ENCODE measurements at regions not wholly inside any gene's neighbourhood (a gene's known extent, or its start where the extent isn't known, plus 50 kb on each side); places are given as distances from the start of the nearest gene placed in this dataset.

DNA sequence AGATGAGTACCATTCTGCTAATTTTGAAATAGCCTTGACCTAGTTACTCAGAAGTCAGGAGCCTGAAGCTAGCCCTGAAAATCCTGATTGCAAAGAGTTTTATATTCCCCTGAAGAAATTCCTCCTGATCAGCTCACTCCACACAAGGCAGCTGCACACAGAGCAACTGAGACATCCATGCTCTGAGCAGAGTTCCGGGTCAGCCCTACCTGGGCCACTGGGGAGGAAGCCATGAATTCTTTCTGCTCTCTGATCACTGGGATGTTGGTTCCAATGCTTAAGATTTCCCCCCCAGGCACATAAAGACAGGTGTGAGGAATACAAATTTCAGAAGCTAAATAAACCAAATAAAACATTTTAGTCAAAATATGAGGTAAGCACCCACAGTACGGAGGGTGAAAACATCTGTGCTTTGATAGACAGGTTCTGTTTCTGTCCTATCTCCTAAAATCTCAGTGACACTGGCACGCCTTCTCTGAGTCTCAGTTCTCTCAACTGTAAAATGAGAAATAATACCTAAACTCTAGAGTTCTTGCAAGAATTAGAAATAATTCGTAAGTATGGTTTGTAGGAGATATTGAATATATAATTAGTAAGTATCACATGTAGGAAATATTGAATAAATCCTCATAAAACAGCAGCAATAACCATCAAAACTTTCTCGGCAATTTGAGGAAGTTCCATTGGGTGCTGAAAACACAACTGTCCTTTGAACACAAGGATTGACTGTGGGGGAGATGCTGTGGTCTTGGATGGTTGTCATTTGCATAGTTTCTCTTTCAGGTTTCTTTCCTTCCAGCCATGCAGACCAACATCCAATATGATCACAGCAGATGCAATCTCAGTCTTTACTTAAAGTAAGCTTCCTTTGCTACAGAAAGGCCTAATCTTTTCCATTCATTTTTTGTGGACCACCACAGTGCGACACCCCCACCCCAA lies 133.0 kb upstream of the TNS3 start:
- Histone ChIP-seq H3K4me1 (ENCODE audit: insufficient read depth, low read length) (peaks cover 41% of the 10 kb centered on the region), H3K4me3 (replicated peaks in 1 of 3; ENCODE audit: insufficient read depth in 1 of 3, low read depth in 2 of 3, low read length in 3 of 3) (0 out of 6 replicates have a peak overlapping the region, but pooled peaks of 1 of the 3 experiments have one; percentile 13), H3K9me3 (ENCODE audit: low read length) (no peaks in the 10 kb centered on the region), H3K36me3 (replicated peaks in 1 of 2; ENCODE audit: control insufficient read depth in 1 of 2, insufficient read depth in 2 of 2, low read length in 2 of 2) (no peaks in the 10 kb centered on the region), H3K27ac (ENCODE audit: extremely low read length, insufficient read depth, low read length) (peak overlapping the region; percentile 77), H2AFZ (ENCODE audit: low read length) (no peak overlapping the region), H3K9ac (ENCODE audit: insufficient read depth, low read depth, low read length) (no peak overlapping the region), H3K4me2 (ENCODE audit: low read depth, low read length) (peak overlapping the region; percentile 61), H4K20me1 (ENCODE audit: insufficient read depth, low read length) (no peaks in the 10 kb centered on the region), H3K27me3 (ENCODE audit: control insufficient read depth in 1 of 2, insufficient read depth in 2 of 2, low read length in 2 of 2) (no peaks in the 10 kb centered on the region), H3K79me2 (ENCODE audit: insufficient read depth, low read length) (no peaks in the 10 kb centered on the region)
- CTCF ChIA-PET (ENCODE audit: low intra/inter-chr PET ratio, low total read pairs) = no interaction called here
- peak; percentile 25; the same call in 2 of the 3 replicates for ATAC-seq
- no TSS peak for BruUV-seq (replicated peaks)
- POLR2A ChIA-PET = interaction anchor here (0.6 to 1.6 kb wide), 3 partner anchors 19 to 48 kb away, joined by 3 to 8 read pairs (median 7); no protein-coding TSS in a partner anchor
- intact Hi-C loops (cut with micrococcal nuclease; ENCODE audit: unreplicated experiment) = no loop called here
- WGBS (ENCODE audit: low lambda C conversion rate) = 78% methylated on average over 6 of the region's 6 CpGs
- in situ Hi-C loops (cut with HindIII; ENCODE audit: extremely low pct_ligation_motif_present, low pct_unique_long_range_greater_than_20kb) = no loop called here
- peak; percentile 0; the same call in 1 of the 2 replicates for TF ChIP-seq ZNF501 (CRISPR knock-in tag; IDR thresholded peaks at IDR 0.05)
- TF ChIP-seq THYN1 (CRISPR knock-in tag; IDR thresholded peaks at IDR 0.05; ENCODE audit: borderline replicate concordance, low read depth) = no peak
- 0 out of 2 replicates have a peak, but pooled peaks have one; percentile 3 for TF ChIP-seq HDAC1 (CRISPR knock-in tag; IDR thresholded peaks at IDR 0.05)
- no peak for DNase-seq (ENCODE audit: low spot score)
- FAIRE-seq = no peak

GRCh38 chr7:47713595-47713994 lies 131.7 kb upstream of the TNS3 start:
- Histone ChIP-seq H3K9me3 (ENCODE audit: low read length) (no peaks in the 10 kb centered on the region), H3K27ac (ENCODE audit: extremely low read length, insufficient read depth, low read length) (no peak overlapping the region), H3K9ac (ENCODE audit: insufficient read depth, low read depth, low read length) (no peak overlapping the region), H4K20me1 (ENCODE audit: insufficient read depth, low read length) (no peaks in the 10 kb centered on the region), H3K36me3 (replicated peaks in 1 of 2; ENCODE audit: control insufficient read depth in 1 of 2, insufficient read depth in 2 of 2, low read length in 2 of 2) (no peaks in the 10 kb centered on the region), H3K4me1 (ENCODE audit: insufficient read depth, low read length) (peaks cover 31% of the 10 kb centered on the region), H3K4me2 (ENCODE audit: low read depth, low read length) (no peak overlapping the region), H3K4me3 (replicated peaks in 1 of 3; ENCODE audit: insufficient read depth in 1 of 3, low read depth in 2 of 3, low read length in 3 of 3) (no peak overlapping the region), H3K79me2 (ENCODE audit: insufficient read depth, low read length) (no peaks in the 10 kb centered on the region), H3K27me3 (ENCODE audit: control insufficient read depth in 1 of 2, insufficient read depth in 2 of 2, low read length in 2 of 2) (no peaks in the 10 kb centered on the region), H2AFZ (ENCODE audit: low read length) (peak overlapping the region; percentile 19)
- intact Hi-C loops (cut with micrococcal nuclease; ENCODE audit: unreplicated experiment) = no loop called here
- no peak for ATAC-seq
- TF ChIP-seq SMAD9 (CRISPR knock-in tag; IDR thresholded peaks at IDR 0.05) (no peak), ZBTB40 (IDR thresholded peaks at IDR 0.05) (no peak), ZBTB40 (CRISPR knock-in tag; IDR thresholded peaks at IDR 0.05) (peak; percentile 93)
- TF ChIP-seq, protein P1, sequence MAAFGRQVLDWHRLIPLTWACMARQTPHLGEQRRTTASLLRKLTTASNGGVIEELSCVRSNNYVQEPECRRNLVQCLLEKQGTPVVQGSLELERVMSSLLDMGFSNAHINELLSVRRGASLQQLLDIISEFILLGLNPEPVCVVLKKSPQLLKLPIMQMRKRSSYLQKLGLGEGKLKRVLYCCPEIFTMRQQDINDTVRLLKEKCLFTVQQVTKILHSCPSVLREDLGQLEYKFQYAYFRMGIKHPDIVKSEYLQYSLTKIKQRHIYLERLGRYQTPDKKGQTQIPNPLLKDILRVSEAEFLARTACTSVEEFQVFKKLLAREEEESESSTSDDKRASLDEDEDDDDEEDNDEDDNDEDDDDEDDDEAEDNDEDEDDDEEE (CRISPR knock-in tag; IDR thresholded peaks at IDR 0.05) = no peak
- 94% methylated on average over 6 of the region's 6 CpGs for WGBS (ENCODE audit: low lambda C conversion rate)
- POLR2A ChIA-PET = no interaction called here
- CTCF ChIA-PET (ENCODE audit: low intra/inter-chr PET ratio, low total read pairs) = no interaction called here
- no peak for FAIRE-seq
- DNase-seq (ENCODE audit: low spot score) = no peak
- BruUV-seq (replicated peaks) = no TSS peak
- in situ Hi-C loops (cut with HindIII; ENCODE audit: extremely low pct_ligation_motif_present, low pct_unique_long_range_greater_than_20kb) = no loop called here

All from HepG2 (cell line).